GM12891 (cell line): ENCODE measurements at regions not wholly inside any gene's neighbourhood (a gene's known extent, or its start where the extent isn't known, plus 50 kb on each side); places are given as distances from the start of the nearest gene placed in this dataset.
"Not testable (repeated sequence)": the region's sequence is repeated elsewhere in the genome, so short reads cannot be mapped to it uniquely, and the experiment has no call there.

Source experiments
- POLR2A ChIP-seq: IDR thresholded peaks from 2 replicates; pipeline ENCODE4 v1.6.1; 2011; ENCODE audit warnings: low read depth, low read length, control low read depth
- POLR2AphosphoS5 ChIP-seq: IDR thresholded peaks from 2 replicates; pipeline ENCODE4 v1.6.1; 2011; ENCODE audit warnings: low read depth, low read length, control low read depth
- SPI1 ChIP-seq: IDR thresholded peaks from 2 replicates; pipeline ENCODE4 v1.6.1; 2011; ENCODE audit warnings: low read depth, low read length, control low read depth
- TAF1 ChIP-seq: IDR thresholded peaks from 2 replicates; pipeline ENCODE4 v1.6.1; 2011; ENCODE audit warnings: low read depth, low read length, control low read depth

DNA sequence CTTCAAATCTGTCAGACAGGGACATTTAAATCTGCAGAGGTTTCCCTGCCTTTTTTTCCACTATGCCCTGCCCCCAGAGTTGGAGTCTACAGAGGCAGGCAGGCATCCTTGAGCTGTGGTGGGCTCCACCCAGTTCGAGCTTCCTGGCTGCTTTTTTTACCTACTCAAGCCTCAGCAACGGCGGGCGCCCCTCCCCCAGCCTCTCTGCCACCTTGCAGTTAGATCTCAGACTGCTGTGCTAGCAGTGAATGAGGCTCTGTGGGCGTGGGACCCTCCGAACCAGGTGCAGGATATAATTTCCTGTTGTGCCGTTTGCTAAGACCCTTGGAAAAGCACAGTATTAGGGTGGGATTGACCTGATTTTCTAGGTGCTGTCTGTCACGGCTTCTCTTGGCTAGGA, 765.2 kb upstream of the NOVA1 start:
- not testable (repeated sequence) for TF ChIP-seq POLR2A, TAF1, POLR2AphosphoS5, SPI1
